H1 (cell line): ENCODE measurements at regions not wholly inside any gene's neighbourhood (a gene's known extent, or its start where the extent isn't known, plus 50 kb on each side); places are given as distances from the start of the nearest gene placed in this dataset.

Experiments
- TF ChIP-seq, protein P1 (sequence below): fragments of 300-600 bp; sonication (generic); IDR thresholded peaks from 2 replicates; pipeline ENCODE4 v1.7.1; 2012; ENCODE audit warnings: low read length, moderate library complexity, mild to moderate bottlenecking, inconsistent platforms; ENCODE audit not compliant: insufficient replicate concordance

DNA sequence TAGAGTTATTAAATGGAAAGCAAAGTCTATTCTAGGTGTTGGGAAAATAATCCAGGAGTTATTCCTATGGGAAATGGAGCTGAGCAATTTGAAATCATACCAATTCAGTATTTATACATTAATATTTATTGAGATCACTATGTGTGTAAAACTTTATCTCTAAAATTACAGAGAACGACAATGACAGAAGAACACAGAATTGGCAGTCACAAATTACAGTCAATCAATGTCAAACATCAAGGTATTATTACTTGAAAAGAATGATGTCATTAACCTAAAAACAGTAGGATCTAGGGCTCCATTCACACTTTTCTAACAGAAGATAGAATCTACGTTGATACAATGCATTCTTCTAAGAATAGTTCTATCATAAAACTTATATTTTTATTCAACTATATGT lies 154.9 kb upstream of the GJE1 start (continued):
- TF ChIP-seq, protein P1, sequence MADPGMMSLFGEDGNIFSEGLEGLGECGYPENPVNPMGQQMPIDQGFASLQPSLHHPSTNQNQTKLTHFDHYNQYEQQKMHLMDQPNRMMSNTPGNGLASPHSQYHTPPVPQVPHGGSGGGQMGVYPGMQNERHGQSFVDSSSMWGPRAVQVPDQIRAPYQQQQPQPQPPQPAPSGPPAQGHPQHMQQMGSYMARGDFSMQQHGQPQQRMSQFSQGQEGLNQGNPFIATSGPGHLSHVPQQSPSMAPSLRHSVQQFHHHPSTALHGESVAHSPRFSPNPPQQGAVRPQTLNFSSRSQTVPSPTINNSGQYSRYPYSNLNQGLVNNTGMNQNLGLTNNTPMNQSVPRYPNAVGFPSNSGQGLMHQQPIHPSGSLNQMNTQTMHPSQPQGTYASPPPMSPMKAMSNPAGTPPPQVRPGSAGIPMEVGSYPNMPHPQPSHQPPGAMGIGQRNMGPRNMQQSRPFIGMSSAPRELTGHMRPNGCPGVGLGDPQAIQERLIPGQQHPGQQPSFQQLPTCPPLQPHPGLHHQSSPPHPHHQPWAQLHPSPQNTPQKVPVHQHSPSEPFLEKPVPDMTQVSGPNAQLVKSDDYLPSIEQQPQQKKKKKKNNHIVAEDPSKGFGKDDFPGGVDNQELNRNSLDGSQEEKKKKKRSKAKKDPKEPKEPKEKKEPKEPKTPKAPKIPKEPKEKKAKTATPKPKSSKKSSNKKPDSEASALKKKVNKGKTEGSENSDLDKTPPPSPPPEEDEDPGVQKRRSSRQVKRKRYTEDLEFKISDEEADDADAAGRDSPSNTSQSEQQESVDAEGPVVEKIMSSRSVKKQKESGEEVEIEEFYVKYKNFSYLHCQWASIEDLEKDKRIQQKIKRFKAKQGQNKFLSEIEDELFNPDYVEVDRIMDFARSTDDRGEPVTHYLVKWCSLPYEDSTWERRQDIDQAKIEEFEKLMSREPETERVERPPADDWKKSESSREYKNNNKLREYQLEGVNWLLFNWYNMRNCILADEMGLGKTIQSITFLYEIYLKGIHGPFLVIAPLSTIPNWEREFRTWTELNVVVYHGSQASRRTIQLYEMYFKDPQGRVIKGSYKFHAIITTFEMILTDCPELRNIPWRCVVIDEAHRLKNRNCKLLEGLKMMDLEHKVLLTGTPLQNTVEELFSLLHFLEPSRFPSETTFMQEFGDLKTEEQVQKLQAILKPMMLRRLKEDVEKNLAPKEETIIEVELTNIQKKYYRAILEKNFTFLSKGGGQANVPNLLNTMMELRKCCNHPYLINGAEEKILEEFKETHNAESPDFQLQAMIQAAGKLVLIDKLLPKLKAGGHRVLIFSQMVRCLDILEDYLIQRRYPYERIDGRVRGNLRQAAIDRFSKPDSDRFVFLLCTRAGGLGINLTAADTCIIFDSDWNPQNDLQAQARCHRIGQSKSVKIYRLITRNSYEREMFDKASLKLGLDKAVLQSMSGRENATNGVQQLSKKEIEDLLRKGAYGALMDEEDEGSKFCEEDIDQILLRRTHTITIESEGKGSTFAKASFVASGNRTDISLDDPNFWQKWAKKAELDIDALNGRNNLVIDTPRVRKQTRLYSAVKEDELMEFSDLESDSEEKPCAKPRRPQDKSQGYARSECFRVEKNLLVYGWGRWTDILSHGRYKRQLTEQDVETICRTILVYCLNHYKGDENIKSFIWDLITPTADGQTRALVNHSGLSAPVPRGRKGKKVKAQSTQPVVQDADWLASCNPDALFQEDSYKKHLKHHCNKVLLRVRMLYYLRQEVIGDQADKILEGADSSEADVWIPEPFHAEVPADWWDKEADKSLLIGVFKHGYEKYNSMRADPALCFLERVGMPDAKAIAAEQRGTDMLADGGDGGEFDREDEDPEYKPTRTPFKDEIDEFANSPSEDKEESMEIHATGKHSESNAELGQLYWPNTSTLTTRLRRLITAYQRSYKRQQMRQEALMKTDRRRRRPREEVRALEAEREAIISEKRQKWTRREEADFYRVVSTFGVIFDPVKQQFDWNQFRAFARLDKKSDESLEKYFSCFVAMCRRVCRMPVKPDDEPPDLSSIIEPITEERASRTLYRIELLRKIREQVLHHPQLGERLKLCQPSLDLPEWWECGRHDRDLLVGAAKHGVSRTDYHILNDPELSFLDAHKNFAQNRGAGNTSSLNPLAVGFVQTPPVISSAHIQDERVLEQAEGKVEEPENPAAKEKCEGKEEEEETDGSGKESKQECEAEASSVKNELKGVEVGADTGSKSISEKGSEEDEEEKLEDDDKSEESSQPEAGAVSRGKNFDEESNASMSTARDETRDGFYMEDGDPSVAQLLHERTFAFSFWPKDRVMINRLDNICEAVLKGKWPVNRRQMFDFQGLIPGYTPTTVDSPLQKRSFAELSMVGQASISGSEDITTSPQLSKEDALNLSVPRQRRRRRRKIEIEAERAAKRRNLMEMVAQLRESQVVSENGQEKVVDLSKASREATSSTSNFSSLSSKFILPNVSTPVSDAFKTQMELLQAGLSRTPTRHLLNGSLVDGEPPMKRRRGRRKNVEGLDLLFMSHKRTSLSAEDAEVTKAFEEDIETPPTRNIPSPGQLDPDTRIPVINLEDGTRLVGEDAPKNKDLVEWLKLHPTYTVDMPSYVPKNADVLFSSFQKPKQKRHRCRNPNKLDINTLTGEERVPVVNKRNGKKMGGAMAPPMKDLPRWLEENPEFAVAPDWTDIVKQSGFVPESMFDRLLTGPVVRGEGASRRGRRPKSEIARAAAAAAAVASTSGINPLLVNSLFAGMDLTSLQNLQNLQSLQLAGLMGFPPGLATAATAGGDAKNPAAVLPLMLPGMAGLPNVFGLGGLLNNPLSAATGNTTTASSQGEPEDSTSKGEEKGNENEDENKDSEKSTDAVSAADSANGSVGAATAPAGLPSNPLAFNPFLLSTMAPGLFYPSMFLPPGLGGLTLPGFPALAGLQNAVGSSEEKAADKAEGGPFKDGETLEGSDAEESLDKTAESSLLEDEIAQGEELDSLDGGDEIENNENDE: no peak
